Tibial nerve (tissue), 4 donors: ENCODE measurements at regions not wholly inside any gene's neighbourhood (a gene's known extent, or its start where the extent isn't known, plus 50 kb on each side); places are given as distances from the start of the nearest gene placed in this dataset.

Experiments used
- DNase-seq, 2 donors: peaks; one replicate each; pipeline ENCODE4 v3.0.0-alpha.2; 2019; ENCODE audit warnings: low spot score in 2 of 2
- H3K27ac ChIP-seq, 4 donors: fragments of 200-600 bp; sonication (generic) in 3 of 4; one replicate each; pipeline ENCODE4 v1.5.1; 2017 to 2019; ENCODE audit warnings: mild to moderate bottlenecking in 1 of 4
- H3K27me3 ChIP-seq, 2 donors: fragments of 200-600 bp; sonication (generic) in 1 of 2; one replicate each; pipeline versions ENCODE4 v1.5.1 to v1.6.0; 2017 to 2019
- H3K36me3 ChIP-seq, 3 donors: fragments of 200-600 bp; sonication (generic); one replicate each; pipeline ENCODE4 v1.5.1; 2018 to 2019
- H3K4me1 ChIP-seq, 4 donors: fragments of 200-600 bp; sonication (generic) in 3 of 4; one replicate each; pipeline ENCODE4 v1.5.1; 2017 to 2019
- H3K4me3 ChIP-seq, 4 donors: fragments of 200-600 bp; sonication (generic) in 3 of 4; one replicate each; pipeline ENCODE4 v1.5.1; 2017 to 2019; ENCODE audit warnings: mild to moderate bottlenecking in 1 of 4, moderate library complexity in 1 of 4
- H3K9me3 ChIP-seq, 4 donors: fragments of 200-600 bp; sonication (generic) in 3 of 4; one replicate each; pipeline ENCODE4 v1.5.1; 2017 to 2019
- CTCF ChIP-seq, 5 experiments: fragments of 200-600 bp in 3 of 5; fragments of 450-650 bp in 2 of 5; sonication (generic) in 3 of 5; IDR thresholded peaks; one replicate each; pipeline ENCODE4 v1.5.1; 2016 to 2019; ENCODE audit warnings: antibody characterized with exemption in 5 of 5, mild to moderate bottlenecking in 3 of 5, moderate library complexity in 2 of 5
- EP300 ChIP-seq, 2 donors: sonication (generic); formaldehyde crosslinking; IDR thresholded peaks; one replicate each; pipeline ENCODE4 v1.6.1; 2017; ENCODE audit warnings: antibody characterized with exemption in 2 of 2, mild to moderate bottlenecking in 1 of 2
- POLR2A ChIP-seq, 2 donors: fragments of 450-650 bp; IDR thresholded peaks; one replicate each; pipeline ENCODE4 v1.6.1; 2017; ENCODE audit warnings: antibody characterized with exemption in 2 of 2, mild to moderate bottlenecking in 2 of 2, moderate library complexity in 2 of 2
- WGBS, 2 donors: methylation state at CpG; one replicate each; pipeline ENCODE4 v1.1.5; 2018; 5-methylcytosine and 5-hydroxymethylcytosine counted together

GRCh38 chr1:80536461-80536860 lies 1264.3 kb upstream of the ADGRL2 start:
- TF ChIP-seq CTCF (IDR thresholded peaks at IDR 0.05) = no peak
- TF ChIP-seq EP300 (IDR thresholded peaks at IDR 0.05) = no peak
- TF ChIP-seq POLR2A (IDR thresholded peaks at IDR 0.05) = no peak
- DNase-seq = no peak
- no peaks in the 10 kb centered on the region for H3K9me3 ChIP-seq
- H3K4me1 ChIP-seq = peaks cover 0 to 11% (median 0%) of the 10 kb centered on the region in 4 donors
- no peaks in the 10 kb centered on the region for H3K36me3 ChIP-seq
- 80 to 87% methylated on average over 4 of the region's 4 CpGs for WGBS, 2 donors
- no peaks in the 10 kb centered on the region for H3K27me3 ChIP-seq
- no peak overlapping the region for H3K4me3 ChIP-seq
- H3K27ac ChIP-seq = no peak overlapping the region

- Histone ChIP-seq H3K27me3 (no peaks in the 10 kb centered on the region), H3K4me3 (no peak overlapping the region), H3K27ac (no peak overlapping the region), H3K4me1 (peaks cover 0 to 14% (median 0%) of the 10 kb centered on the region in 4 donors), H3K36me3 (no peaks in the 10 kb centered on the region), H3K9me3 (no peaks in the 10 kb centered on the region)
- WGBS, 2 donors = 61 to 65% methylated on average over 2 of the region's 2 CpGs
- DNase-seq = no peak
- TF ChIP-seq CTCF (IDR thresholded peaks at IDR 0.05) = no peak
- TF ChIP-seq POLR2A (IDR thresholded peaks at IDR 0.05) = no peak
- TF ChIP-seq EP300 (IDR thresholded peaks at IDR 0.05) = no peak
Observed at GRCh38 chr1:80535466-80535865, 1265.3 kb upstream of the ADGRL2 start.

- Histone ChIP-seq H3K9me3 (no peaks in the 10 kb centered on the region), H3K36me3 (no peaks in the 10 kb centered on the region), H3K27ac (no peak overlapping the region), H3K4me3 (no peak overlapping the region), H3K4me1 (peaks cover 0 to 14% (median 0%) of the 10 kb centered on the region in 4 donors), H3K27me3 (no peaks in the 10 kb centered on the region)
- no peak for DNase-seq
- 79 to 84% methylated on average over 2 of the region's 2 CpGs for WGBS, 2 donors
- TF ChIP-seq CTCF (IDR thresholded peaks at IDR 0.05) (no peak), EP300 (IDR thresholded peaks at IDR 0.05) (no peak)
Observed at GRCh38 chr1:80534606-80535360, 1266.0 kb upstream of the ADGRL2 start.

GRCh38 chr1:80533775-80534334 lies 1266.9 kb upstream of the ADGRL2 start:
- H3K4me1 ChIP-seq = peaks cover 0 to 14% (median 0%) of the 10 kb centered on the region in 4 donors
- WGBS, 2 donors = 12 to 13% methylated on average over 2 of the region's 2 CpGs
- no peaks in the 10 kb centered on the region for H3K9me3 ChIP-seq
- no peak overlapping the region for H3K4me3 ChIP-seq
- TF ChIP-seq POLR2A (IDR thresholded peaks at IDR 0.05) = no peak
- no peak for TF ChIP-seq EP300 (IDR thresholded peaks at IDR 0.05)
- no peak for TF ChIP-seq CTCF (IDR thresholded peaks at IDR 0.05)
- DNase-seq = no peak
- no peak overlapping the region for H3K27ac ChIP-seq
- no peaks in the 10 kb centered on the region for H3K27me3 ChIP-seq
- no peaks in the 10 kb centered on the region for H3K36me3 ChIP-seq

- H3K9me3 ChIP-seq = no peaks in the 10 kb centered on the region
- no peak overlapping the region for H3K4me3 ChIP-seq
- no peak for TF ChIP-seq POLR2A (IDR thresholded peaks at IDR 0.05)
- peaks cover 0 to 14% (median 0%) of the 10 kb centered on the region in 4 donors for H3K4me1 ChIP-seq
- 55 to 66% methylated on average over 2 of the region's 2 CpGs for WGBS, 2 donors
- H3K27me3 ChIP-seq = no peaks in the 10 kb centered on the region
- H3K27ac ChIP-seq = no peak overlapping the region
- no peak for DNase-seq
- H3K36me3 ChIP-seq = no peaks in the 10 kb centered on the region
Observed at GRCh38 chr1:80533093-80533492, 1267.6 kb upstream of the ADGRL2 start.
